ENCODE measurements at regions not wholly inside any gene's neighbourhood (a gene's known extent, or its start where the extent isn't known, plus 50 kb on each side); places are given as distances from the start of the nearest gene placed in this dataset.

DNA sequence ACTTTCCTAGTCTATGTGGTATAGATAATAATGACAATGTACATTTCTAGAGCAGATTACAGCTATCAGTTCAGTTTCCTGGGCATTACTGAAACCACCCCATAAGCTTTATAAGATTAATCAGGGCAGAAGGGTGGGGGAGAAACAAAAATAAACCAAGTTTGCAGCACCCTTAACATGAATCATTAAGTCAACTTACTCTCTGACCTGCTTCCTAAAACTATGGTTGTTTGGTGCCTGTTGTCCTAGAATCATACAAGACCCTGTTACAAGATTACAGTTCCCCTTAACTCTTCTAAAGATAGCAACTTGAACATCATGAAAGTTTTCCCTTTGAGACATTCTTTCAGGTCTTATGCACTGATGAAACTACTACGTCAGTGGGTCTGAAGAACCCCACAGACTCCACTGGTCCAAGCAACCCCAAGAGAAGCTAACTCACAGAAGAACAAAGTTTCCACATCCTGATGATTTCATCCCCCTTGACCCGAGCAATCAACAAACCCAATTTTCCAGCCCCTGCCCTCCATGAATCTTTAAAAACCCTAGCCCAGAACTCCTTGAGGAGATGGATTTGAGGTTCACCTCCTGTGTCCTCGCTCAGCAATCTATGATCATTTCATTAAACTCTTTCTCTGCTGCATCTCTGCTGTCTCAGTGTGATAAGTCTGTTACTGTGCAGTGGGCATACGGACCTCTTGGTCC lies 336.5 kb downstream of the FOXO1 start:
- no peak for DNase-seq (ENCODE audit: low read depth)

DNA sequence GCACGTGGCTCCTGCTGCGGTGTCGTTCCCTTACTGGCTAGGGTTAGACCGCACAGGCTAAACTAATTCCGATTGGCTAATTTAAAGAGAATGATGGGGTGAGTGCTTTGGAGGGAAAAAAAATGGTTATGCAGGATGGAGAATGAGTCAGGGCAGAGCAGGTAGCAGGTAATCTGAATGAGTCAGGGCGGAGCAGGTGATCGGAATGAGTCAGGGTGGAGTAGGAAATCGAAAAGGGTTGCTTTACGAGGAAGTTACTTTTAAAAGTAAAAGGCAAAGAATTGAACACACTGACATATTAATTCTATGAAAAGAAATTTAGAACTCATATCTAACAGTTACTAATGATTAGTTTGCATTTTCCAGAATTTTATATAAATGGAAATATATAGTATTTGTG lies 335.5 kb downstream of the FOXO1 start:
- DNase-seq (ENCODE audit: low read depth): no peak

DNA sequence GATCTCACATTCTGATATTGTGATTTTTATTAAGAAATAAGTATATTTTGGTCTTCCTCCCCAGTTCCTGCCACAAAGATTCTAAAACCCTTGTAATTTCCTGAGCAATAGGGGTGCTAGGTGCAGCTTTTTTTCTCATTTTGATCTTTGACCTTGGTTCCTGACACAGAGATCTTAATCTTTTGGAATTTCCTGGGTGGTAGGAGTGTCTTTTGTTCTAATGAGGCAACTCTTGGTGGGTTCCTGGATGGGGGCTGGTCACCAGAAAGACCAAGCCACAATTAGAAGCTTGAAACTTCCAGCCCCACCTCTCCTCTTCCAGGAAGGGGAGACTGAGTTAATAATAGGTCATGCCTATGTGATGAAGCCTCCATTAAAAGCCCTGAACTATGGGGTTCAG lies 334.6 kb downstream of the FOXO1 start:
- DNase-seq (ENCODE audit: low read depth): no peak

DNA sequence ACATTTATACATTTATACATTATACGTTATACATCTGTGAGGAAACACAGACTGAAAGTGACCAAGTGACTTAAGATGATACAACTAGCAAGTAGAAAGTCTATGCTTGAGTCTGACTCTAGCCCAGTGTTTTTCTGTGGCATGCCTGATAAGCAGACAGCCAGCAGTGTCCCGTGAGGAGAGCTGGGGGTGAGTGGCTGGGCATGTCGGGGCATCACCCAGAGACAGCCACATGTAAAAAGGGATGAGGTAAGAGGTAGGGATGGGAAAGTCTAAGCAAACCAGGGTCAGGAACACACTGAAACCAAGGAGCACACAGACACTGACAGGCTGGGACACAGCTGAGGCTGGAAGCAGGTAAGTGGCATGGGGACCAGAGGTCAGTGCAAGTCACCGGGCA lies 333.2 kb downstream of the FOXO1 start:
- DNase-seq (ENCODE audit: low read depth): no peak

DNA sequence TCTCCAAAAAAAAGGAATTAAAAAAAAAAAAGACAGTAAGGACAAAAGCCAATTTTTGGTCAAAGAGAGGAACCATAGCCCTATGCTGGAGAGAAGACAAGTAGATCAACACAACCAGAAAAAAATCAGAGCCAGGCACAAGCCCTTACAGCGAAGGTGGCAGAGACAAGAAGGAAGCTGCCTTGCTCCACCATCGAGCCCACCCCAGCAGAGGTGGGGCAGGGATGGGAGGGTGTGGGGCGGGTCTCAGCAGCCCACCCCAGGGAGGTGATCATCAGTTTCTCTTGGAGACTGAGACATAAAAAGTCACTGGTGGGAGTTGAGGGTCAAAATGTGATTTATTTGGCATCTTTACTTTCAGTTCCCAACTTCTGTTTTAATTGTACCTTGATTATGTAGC lies 332.4 kb downstream of the FOXO1 start:
- no peak for DNase-seq (ENCODE audit: low read depth)

DNA sequence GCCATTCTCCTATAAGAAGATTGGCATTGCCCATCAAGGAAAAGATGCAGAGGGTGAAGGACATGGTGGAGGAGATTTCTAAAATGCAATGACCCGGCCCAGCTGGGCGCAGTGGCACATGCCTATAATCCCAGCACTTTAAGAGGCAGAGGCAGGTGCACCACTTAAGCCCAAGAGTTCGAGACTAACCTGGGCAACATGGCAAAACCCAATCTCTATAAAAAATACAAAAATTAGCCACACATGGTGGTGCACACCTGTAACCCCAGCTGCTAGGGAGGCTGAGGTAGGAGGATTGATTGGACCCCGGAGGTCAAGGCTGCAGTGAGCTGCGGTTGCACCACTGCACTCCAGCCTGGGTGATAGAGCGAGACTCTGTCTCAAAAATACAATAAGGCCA lies 331.8 kb downstream of the FOXO1 start:
- no peak for DNase-seq (ENCODE audit: low read depth)

DNA sequence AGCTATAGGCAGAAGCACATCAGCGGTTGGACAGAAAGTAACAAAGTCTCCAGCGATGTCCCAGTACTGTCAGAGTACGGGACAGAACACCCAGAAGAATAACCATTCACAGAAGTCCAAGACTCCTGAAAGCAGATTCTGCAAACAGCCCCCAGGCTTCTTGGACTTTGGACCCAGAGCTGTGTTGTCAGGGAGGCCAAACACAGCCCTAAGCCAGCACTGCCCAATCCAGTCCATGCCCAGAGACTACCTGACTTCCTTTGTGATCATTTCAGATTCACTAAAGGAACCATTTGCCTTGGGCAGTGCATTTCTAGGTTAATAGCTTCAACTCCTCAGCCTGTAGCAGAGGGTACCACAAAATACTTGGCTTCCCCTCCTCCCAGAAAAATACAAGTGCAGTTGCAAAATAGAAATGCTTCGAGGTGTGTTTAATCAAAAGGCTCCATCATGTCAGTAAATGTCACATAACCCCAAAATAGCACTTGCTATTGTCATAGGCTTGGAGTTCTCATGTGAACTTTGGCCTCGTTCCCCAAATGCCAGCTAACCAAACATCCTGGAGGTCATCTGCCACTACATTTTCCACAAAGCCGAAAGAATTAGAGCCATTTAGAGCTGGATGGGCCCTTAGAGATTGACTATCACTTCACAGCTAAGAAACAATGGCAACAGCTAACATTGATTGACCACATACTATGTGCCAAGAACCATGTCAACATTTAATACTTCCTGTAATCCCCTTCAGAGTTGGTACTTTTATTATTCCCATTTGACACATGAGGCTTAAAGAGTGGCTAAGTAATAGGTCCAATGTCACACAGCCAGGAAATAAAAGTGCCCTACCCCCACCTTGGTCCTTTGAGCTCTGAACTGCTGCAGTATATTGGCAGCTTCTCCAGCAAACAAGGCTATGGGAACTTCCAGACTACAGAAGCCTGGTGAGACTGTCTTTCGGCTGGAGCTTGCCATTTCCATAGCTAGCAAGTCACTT lies 329.9 kb downstream of the FOXO1 start:
- DNase-seq (ENCODE audit: low read depth): no peak

DNA sequence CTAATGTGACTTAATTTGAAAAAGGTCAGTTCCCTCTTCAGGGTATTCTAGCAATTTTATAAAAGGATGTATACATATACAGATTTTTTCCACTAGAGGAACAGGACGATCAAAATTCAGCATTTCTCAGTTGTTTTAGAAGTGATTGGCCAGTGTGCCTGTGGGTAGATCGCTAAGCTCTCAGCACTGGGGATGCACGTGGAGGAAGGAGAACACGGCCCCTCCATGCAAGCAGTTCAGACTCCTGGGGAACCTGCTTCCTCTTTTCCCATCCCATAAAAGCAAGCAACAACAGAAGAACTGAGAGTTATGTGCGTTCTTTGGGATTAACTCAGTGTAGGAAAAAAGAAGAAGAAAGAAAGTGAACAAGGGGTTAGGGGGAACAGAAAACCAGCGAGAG lies 328.8 kb downstream of the FOXO1 start:
- DNase-seq (ENCODE audit: low read depth): no peak

DNA sequence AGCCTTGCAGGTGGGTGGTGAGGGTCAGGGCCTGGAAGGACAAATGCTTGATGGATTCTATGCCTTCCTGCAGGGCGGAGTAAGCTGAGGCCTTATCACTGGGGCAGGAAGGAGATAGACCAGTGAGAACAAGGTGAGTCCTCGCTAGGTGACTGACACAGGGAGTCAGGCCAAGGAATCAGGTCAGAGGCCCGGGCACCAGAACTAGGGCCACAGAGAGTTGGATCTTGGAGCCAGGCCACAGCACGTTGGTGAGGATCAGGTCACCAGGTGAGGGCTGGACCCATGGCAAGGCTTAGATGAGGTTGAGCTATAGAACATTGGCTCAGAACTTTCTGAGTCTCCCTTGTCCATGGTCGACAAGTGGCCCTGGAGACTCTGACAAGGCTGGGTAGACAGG lies 328.2 kb downstream of the FOXO1 start:
- DNase-seq (ENCODE audit: low read depth): no peak

DNA sequence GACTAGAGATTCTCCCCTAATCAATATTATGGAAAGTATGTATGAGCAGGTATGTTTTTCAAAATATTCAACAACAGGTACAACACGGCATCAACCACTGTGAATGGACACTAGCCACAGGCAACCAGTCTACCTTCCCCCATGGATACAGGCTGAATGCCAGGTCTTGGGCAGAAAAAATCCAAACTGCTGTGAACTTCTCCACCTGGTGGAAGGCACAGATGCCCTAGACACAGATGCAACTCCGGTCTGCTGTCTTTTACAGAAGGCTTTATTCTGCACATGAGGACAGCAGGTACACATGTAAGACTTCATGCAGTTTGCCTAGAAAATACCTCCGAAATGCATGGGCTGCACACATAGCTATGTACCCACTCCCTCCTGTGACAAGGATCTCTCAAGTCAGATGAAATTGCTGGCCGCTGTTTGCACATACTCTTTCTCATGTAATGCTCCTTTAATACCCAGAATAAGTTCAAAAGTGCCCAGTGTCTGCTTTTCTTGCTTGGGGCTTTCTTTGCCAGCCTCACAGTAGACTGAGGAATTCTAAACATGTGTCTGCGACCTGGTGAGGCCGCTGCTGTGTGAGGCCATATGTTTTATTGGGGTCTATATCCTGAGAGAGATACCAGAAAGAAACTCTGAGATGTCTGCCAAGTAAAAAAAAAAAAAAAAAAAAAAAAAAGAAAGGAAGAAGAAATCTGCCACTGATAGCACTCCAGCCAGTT lies 325.9 kb downstream of the FOXO1 start:
- DNase-seq (ENCODE audit: low read depth): no peak

DNA sequence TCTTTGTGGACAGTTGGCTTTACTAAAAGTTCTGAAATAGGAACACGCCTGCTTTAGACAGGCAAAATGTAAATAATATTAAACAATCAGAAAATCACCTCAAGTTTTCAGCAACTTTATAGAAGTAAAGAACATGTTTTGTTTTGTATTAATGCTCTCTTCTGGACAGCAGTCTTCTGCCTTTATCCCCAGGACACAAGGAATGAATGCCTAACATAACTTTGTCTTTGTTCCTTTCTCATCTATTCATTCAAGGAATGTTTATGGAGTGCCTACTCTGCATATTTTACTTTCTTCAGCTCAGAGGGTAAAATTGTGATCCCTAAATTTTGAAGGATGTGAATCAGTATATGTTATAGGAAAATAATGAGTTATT lies 325.4 kb downstream of the FOXO1 start:
- no peak for DNase-seq (ENCODE audit: low read depth)

DNA sequence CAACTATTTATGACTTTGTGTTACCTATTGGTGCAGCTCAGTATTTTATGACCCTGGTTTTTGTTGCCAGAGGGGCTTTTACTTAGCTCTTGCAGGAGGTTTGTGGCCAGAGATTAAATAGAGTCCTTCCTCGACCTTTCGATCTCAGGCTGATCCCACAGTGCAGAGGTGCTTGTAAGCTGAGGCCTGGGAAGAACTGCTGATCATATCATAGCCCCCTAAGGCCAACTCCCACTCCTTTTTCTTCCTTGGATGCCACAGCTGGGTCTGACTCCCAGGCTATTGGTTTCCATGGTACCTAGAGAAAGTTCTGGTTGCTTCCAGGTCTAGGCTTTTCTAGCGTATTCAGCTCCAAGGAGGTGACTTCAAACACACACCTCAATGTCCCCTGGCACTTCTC lies 324.9 kb downstream of the FOXO1 start:
- DNase-seq (ENCODE audit: low read depth): no peak

DNA sequence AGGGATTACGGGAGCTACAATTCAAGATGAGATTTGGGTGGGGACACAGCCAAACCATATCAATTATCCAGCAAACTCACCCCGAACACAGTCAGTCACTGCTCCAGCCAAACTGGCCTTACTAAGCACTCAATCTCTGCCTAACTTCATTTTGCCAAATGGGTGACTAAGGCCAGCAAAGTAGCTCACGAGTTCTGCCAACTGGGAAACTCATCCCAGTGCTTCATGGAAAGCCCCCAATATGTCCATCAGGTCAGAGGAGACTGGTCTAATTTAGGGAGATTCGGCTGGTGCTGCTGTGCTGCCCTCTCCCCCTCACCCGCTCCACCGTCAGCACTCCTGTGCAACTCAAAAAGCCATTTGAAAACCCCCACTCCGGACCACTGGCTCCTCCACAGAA lies 324.0 kb downstream of the FOXO1 start:
- DNase-seq (ENCODE audit: low read depth): no peak

DNA sequence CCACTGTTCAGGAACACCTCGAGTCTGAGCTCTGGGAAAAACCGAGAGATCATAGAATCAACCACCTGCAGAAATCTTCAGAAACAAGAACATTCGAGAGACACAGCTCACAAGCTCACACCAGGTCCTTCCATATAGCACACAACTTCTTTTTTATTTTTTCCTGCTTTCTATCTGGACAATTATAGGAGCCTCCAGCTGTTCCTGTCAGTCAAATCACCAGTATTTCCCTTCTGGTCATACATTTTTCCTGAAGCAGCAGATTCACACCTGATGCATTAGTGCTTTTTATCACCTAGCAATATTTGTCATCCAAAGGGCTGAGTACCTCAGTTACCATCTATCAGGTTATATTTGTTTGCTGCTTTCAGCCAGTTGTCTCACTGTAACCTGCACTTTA lies 323.5 kb downstream of the FOXO1 start:
- DNase-seq (ENCODE audit: low read depth): no peak

DNA sequence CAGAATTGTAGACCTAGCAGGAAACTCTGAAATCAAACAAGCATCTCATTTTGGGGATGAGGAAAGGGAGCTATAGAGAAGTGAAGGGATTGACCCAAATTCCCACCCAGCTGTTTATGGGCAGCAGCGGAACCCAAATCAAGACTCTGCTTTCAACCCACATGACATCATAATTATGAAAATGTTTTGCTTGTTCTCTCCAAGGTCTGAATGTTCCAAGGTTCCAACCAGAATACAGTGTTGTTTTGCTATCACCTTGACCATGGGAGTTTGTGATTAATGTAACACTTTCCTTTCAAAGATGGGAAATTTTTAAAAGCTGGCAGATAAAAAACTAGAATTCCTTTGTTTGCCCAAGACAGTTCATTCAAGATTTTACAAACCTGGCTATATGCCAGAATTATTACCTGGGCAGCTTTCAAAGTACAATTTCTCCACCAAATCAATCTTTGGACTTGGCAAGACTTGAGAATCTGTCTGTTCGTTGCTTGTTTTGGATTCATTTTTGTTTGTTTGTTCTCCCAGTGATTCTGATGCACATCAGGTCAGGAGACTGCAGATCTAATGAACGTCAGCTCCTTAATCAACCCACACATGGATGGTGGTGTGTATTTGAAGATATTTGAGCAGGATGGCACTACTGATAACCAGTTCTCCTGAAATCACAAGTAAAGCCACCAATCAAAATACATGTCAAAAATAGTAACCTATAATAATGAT lies 322.7 kb downstream of the FOXO1 start:
- no peak for DNase-seq (ENCODE audit: low read depth)

DNA sequence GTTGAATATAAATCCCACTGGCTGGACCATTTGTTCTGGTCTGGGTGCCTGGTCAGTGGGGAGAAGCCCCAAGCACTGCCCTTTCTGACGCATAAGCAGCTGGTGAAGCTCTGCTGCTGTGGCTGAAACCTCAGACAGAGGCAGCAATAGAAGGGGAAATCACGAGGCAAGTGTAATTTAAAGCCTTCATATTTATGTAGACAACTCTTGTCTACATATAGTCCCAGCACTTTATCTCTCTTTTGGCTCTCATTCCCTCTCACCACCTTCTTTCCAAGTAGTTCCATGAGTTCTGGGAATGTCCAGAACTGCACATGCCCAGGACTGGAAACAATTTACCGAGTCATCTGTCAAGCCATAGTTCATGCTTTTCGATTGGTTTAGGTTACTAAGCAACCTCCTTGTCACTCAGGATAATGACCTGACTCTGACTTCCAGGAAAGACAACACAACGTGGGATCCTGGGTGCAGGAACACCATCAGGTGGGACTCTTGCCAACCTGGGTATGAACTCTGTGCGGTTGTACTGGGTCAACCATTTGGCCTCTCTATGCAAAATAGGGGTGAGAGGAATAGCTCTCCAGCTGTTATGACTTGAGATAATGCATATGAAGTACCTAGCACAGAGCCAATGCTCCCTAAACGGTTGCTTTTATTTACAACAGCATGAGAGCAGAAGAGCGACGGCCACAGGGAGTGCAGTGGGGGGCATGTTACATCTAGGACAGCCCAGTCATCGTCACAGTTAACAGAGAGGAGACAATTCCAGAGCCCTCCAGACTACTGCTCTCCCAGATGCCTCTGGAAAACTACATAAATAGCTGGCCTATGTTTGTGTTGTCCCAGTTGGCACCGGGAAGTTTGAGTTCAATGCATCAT lies 321.9 kb downstream of the FOXO1 start:
- DNase-seq (ENCODE audit: low read depth): no peak

DNA sequence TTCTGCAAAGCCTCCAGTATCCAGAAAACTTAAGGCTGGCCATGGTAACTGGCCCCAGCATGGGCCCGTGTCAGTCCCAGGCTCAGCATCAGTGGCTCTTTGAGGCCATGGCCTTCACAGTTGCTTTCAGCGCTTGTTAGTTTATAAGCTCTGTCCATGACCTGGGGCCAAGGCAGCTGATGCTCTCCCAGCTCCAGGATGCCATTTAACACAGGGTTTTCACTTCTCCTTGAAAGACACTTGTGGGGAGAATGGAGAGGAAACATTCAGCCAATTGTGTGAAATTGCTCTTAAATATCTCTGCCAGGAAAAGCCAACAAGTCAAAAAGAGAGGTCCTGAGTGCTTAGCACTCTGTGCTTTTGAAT lies 321.3 kb downstream of the FOXO1 start:
- DNase-seq (ENCODE audit: low read depth): no peak

DNA sequence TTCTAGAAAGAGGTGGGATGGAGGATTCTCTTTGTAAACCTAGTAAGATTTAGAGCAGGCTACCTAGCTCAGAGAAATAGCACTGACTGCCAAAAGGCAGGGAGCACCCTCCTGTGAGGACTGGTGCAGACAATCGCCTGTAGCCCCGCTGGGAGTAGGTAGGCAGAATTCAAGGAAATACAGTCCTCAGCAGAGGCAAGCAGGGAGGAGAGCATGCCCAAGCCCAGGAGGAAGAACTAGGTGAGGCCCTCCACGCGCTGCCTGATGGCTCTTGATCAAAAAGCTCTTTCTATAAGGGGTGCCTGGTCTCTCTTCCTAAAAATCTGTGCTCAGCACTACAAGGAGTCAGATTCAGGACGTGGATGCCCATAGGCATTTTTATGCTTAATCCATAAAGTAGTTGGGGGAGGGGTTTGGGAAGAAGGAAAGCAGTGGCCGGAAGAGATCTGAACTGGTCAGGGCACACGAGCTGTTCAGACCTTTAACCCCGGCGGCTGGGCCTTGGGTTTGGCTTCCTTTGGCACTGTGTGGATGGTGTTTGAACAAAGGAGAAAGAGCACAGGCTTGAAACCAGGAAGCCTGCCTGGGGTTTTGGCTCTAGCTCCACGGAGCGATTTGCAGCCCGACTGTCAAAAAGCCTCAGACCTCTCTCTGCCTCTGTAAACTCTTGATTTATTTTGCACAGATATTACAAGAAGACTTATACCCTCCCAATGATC lies 320.6 kb downstream of the FOXO1 start:
- no peak for DNase-seq (ENCODE audit: low read depth)

DNA sequence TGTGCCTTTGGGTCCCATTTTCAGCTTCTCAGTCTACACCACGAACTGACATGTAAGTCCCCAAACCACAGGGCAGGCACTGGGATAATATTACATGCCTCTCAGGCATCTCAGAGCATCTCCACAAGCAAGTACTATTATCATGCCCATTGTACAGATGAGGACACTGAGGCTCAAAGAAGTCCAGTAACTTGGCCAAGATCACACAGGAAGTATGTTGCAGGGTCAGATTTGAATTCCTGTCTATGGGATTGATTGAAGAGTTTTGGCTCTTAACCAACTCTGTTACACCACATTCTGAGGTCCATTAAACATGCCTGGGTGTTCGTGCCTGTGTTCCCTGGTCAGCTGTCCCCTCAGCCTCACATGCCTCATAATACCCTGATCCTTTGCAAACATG lies 319.8 kb downstream of the FOXO1 start:
- no peak for DNase-seq (ENCODE audit: low read depth)

Data from HT1080 (cell line).